Heart right ventricle (tissue), 16 donors: ENCODE measurements at regions not wholly inside any gene's neighbourhood (a gene's known extent, or its start where the extent isn't known, plus 50 kb on each side); places are given as distances from the start of the nearest gene placed in this dataset.

ENCODE experiments used
- ATAC-seq, 8 donors: fragments of 200-7000 bp; cut with Tn5 transposase; one replicate each; pipeline ENCODE4 v1.9.1; 2020; ENCODE audit warnings: mild to moderate bottlenecking in 8 of 8, moderate library complexity in 8 of 8, moderate number of reproducible peaks in 1 of 8
- DNase-seq, 2 donors: peaks; one replicate each; pipeline ENCODE4 v3.0.0-alpha.2; 2020
- H3K27ac ChIP-seq, 10 donors: fragments of 200-600 bp; sonication (generic) in 2 of 10; one replicate each; pipeline versions ENCODE4 v1.5.0 to v1.8.0; 2020 to 2022; ENCODE audit warnings: mild to moderate bottlenecking in 3 of 10
- H3K27me3 ChIP-seq, 7 donors: fragments of 200-600 bp; one replicate each; pipeline ENCODE4 v1.8.0; 2021 to 2022; ENCODE audit warnings: mild to moderate bottlenecking in 2 of 7
- H3K36me3 ChIP-seq, 9 donors: fragments of 200-600 bp; sonication (generic) in 1 of 9; one replicate each; pipeline versions ENCODE4 v1.5.0 to v1.8.0; 2020 to 2022; ENCODE audit warnings: mild to moderate bottlenecking in 2 of 9
- H3K4me1 ChIP-seq, 9 donors: fragments of 200-600 bp; sonication (generic) in 1 of 9; one replicate each; pipeline versions ENCODE4 v1.5.0 to v1.8.0; 2020 to 2022; ENCODE audit warnings: mild to moderate bottlenecking in 4 of 9
- H3K4me3 ChIP-seq, 10 donors: fragments of 200-600 bp; sonication (generic) in 2 of 10; one replicate each; pipeline versions ENCODE4 v1.5.0 to v1.8.0; 2020 to 2022; ENCODE audit warnings: mild to moderate bottlenecking in 7 of 10, moderate library complexity in 2 of 10
- H3K9me3 ChIP-seq, 11 donors: fragments of 200-600 bp in 10 of 11; sonication (generic) in 2 of 11; one replicate each; pipeline versions ENCODE4 v1.5.0 to v1.8.0; 2013 to 2022; ENCODE audit warnings: mild to moderate bottlenecking in 2 of 11, control low read depth in 1 of 11, moderate library complexity in 1 of 11
- CTCF ChIP-seq, 9 donors: fragments of 200-600 bp; sonication (generic) in 2 of 9; IDR thresholded peaks; one replicate each; pipeline versions ENCODE4 v1.5.0 to v1.8.0; 2021 to 2022; ENCODE audit warnings: antibody characterized with exemption in 9 of 9, mild to moderate bottlenecking in 5 of 9, moderate library complexity in 1 of 9
- WGBS, 2 donors: extraction: QIAGEN DNeasy Blood & Tissue Kit; methylation state at CpG; one replicate each; pipeline ENCODE4 v1.1.7; 2013; ENCODE audit warnings: inconsistent platforms in 1 of 2; 5-methylcytosine and 5-hydroxymethylcytosine counted together
- intact Hi-C, 10 donors: fragments of 100-400 bp; cut with DNase I; formaldehyde crosslinking; loops; one replicate each; pipeline versions ENCODE4 v1.11.1 to v1.14.2; 2022
- donor health status: Arrhythmogenic right ventricular cardiomyopathy.
- donor health status: ischemic (EF 13 %, LVEDD 7.1; RV severe dilation, severe dysfunction).
- donor health status: healthy with polysubstance abuse.
- donor health status: DM: no; HTN: yes; CAD: no.
- donor health status: DM: no; HTN: no; CAD: no.
- donor health status: ischemic (EF 25% LVEDD 6.9; RV normal size, moderate dysfunction).
- donor health status: ischemic (EF 25% LVEDD 5.7; RV mildly dilated, moderate dysfunction).
- donor health status: healthy.
- donor health status: DM: yes; HTN: yes; CAD: no.
- donor health status: Ischemic cardiomyopathy.
- donor health status: ischemic (EF 35%, LVEDD 5.7; RV mildly dilated, moderate dysfunction).
- donor health status: nonischemic (EF 11% LVEDD 7.7; RV severe dilation, severe dysfunction).
- donor health status: DM: yes; HTN: yes; CAD: no.
- donor health status: PGD.
- donor health status: ischemic (EF 29% LVEDD 5.4; RV normal size, mild dysfunction).
- donor health status: nonischemic (EF 23%, LVEDD 6.1; RV moderate dilation, normal function).

- Histone ChIP-seq H3K4me3 (no peak overlapping the region), H3K27me3 (no peaks in the 10 kb centered on the region), H3K36me3 (no peaks in the 10 kb centered on the region), H3K9me3 (peaks cover 0 to 10% (median 0%) of the 10 kb centered on the region in 11 donors), H3K27ac (no peak overlapping the region), H3K4me1 (no peaks in the 10 kb centered on the region)
- no peak for ATAC-seq
- TF ChIP-seq CTCF (IDR thresholded peaks at IDR 0.05): no peak
- 89 to 96% methylated on average over 6 of the region's 6 CpGs for WGBS, 2 donors
- DNase-seq: no peak
- intact Hi-C loops: no loop called here
Observed at GRCh38 chr10:54853883-54854282, 52.9 kb upstream of the PCDH15 start.
